A204.1 (cell line): ENCODE measurements at regions not wholly inside any gene's neighbourhood (a gene's known extent, or its start where the extent isn't known, plus 50 kb on each side); places are given as distances from the start of the nearest gene placed in this dataset.

Source experiments
- FAIRE-seq: peaks from 2 replicates; lab custom pipeline; 2012; peaks lifted over from hg19 to GRCh38; lab: Jason Lieb, UNC

- FAIRE-seq: no peak
Observed at GRCh38 chr16:9306753-9307152, 215.3 kb downstream of the HAPSTR1 start.

- no peak for FAIRE-seq
Observed at GRCh38 chr16:9307446-9307845, 216.0 kb downstream of the HAPSTR1 start.

DNA sequence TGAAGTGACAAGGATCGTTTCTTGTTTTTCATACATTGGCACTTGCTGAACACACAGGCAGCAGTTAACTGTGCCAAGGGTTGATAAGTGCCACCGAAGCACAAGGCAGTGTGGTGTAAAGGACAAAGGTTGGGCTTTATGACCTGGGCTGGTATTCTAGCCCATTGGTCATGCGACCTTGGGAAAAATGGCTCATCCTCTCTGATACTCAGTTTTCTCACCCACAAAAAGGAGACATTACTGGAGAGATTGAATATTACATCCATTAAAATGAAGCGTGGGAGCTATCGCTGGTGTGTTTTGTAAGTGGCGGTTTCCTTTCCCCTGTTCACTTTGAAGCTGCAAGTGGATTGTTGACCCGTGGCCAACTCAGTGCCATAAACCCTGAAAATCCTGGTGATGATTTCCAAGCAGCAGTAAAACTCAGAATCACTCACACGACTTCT lies 216.9 kb downstream of the HAPSTR1 start:
- no peak for FAIRE-seq

DNA sequence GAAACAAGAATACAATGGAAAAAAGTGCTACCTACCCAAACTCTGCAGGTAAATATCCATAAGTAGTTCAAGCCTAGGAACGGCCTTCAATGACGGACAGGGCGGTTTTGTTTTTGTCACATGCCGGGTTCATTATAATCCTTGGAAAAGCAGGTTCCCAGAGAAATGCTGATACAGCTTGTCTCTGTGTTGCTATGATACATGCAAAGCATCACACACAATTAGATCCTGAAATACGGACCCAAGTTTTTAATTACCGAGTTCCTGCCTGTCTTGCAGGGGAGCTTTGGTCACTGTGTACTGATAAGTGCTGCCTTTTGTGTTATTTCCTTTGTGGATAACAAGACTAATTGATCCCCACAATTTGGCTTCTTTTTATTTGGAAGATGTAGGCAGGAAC lies 217.4 kb downstream of the HAPSTR1 start:
- no peak for FAIRE-seq

DNA sequence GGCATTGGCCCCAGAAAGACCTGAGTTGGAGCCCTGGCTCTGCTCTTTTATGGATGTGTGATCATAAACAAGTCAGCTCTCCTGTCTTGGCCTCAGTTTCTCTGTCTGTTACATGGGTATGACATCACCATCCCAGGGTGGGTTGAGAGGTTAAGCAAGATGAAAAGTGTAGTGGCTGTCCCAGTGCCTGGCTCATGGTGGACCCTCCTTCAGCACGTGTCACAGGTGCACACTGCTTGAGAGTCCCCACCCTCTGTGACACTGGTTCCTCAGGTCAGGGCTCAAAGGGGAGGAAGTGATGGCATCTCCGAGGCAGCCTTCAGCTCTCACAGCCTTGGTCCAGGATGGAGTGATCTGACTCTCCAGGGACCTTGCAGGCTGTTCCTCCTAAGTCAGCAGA lies 218.4 kb downstream of the HAPSTR1 start:
- no peak for FAIRE-seq

- no peak for FAIRE-seq
Observed at GRCh38 chr16:9311303-9311954, 220.0 kb downstream of the HAPSTR1 start.

- no peak for FAIRE-seq
Observed at GRCh38 chr16:9316008-9316407, 224.6 kb downstream of the HAPSTR1 start.

DNA sequence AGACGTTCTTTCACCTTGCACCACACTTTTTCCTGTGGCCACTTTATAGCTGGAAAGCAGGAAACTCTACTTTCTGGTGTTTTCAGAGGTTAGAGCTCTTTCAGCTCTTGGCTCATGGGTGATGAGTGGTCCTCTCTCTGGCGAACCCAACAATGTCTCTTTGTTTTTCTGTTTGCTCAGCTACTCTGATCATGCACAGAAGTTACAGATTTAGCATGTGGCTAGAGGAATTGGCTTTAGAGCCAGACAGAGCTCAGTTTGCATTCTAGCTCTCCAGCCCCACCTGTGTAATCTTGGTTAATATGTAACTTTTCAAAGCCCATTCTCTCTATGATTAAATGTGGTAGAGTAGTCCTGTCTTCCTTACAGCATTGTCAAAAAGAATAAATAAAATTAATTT lies 225.2 kb downstream of the HAPSTR1 start:
- FAIRE-seq: no peak

GRCh38 chr16:9318764-9319163 lies 227.3 kb downstream of the HAPSTR1 start:
- no peak for FAIRE-seq

GRCh38 chr16:9322769-9323168 lies 231.3 kb downstream of the HAPSTR1 start:
- FAIRE-seq: no peak

DNA sequence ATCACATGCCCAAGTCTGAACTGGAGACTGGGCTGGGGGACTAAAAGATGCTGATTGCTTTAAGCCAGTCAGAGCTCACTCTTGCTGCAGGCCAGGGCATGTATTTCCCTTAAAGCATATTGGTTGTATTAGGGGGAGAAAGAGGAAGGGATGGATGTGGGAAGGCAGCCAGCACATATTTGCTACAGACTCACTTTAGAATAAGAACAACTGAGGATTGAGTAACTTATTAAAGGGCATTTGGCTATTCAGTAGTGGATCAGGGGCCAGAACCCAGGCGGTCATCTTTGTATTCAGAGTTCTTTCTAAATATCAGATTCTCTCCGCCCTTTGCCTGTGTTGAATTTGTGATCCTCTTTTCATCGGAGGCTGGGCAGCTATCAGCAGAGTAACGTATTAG lies 231.7 kb downstream of the HAPSTR1 start:
- FAIRE-seq: no peak

DNA sequence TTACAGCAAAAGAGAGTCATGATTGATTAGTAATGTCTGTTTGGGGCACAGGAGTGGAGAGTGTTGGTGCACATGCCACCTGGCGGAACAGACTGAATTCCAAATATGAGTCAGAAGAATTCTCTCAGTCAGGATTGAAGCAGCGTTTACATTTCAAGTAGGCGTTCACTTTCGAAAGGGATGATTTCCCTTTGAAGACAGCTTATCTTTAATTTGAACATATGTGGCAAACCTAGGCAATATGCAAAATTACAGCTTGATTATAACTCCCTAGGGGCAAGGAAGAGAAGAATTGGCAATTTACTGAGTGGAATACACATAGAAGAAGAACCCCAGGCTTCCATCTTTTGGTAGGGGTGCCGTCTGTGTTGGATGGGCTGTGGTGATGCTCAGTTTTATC lies 235.8 kb downstream of the HAPSTR1 start:
- FAIRE-seq: no peak

DNA sequence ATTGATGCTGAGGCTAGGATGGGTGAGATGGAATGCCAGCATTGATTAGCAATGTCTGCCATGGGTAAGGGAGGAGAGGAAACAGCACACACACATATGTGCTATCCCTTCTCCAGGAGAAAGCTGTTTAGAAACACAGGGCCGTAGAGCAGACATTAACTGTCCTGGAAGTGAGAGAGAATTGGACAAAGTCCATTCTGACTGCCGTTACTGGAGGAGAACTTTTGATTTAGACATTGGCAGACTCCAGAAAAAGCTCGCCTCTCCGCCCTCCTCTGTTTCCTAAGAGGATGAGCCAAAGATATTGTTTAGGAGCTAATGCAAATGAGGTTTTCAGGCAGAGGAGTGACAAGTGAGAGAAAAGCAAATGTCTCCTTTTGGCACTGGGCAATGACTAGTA lies 237.0 kb downstream of the HAPSTR1 start:
- FAIRE-seq: no peak

- FAIRE-seq: no peak
Observed at GRCh38 chr16:9330095-9330494, 238.7 kb downstream of the HAPSTR1 start.

- no peak for FAIRE-seq
Observed at GRCh38 chr16:9331503-9331902, 240.1 kb downstream of the HAPSTR1 start.

DNA sequence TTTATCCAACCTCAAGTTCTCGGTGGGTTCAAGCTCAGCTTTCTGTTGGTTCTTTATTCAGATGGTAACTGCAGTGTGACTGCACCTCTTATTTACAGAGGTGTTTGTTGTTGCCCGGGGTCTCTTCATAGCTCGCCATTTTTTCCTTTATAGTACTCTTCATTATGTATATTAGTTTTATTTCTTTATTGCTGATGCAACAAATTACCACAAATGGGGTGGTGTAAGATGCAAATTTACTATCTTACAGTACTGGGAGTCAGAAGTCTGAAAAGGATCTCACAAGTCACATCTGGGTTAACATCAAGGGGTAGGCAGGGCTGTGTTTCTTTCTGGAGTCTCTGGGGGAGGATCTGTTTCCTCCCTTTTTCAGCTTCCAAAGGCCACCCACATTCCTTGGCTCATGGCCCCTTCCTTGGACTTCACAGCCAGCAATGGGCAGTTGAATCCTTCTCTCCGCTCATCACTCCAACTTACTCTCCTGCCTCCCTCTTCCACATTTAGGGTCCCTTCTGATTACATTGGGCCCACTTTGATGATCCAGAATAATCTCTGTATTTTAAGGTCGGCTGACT lies 241.2 kb downstream of the HAPSTR1 start:
- no peak for FAIRE-seq

- no peak for FAIRE-seq
Observed at GRCh38 chr16:9333469-9333868, 242.0 kb downstream of the HAPSTR1 start.

GRCh38 chr16:9334103-9334502 lies 242.7 kb downstream of the HAPSTR1 start:
- FAIRE-seq: no peak

DNA sequence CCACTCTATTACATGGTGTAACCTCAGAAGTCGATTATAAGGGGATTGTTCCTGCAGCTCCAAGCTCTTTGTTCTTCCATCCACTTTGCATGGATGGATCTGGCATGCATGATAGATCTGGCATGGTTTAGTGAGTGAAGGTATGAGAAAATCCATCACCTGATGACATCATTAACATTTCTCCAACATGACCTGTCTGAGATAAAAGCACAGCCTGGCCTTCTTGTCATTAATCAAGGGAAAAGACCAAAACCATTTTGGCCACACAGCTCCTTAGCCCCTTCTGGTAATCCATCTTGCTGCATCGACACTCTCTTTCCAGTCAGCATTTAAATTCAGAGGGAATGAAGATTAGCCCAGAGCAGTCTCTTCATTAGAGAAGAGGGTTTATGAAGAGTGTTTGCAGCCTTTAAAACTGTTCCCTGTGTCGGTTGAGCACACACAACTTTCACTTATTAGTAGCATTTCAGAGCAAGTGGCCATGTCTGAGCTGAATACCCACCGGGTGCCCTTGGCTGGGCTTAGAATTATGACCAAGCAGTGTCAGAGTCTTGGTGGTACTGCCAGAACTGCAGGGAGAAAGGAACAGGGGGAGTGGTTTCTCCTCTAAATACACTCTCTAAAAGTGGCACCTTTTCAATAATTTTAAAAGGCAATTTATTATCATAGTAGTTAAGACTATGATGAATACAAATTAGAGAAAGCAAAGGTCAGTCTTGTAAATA lies 246.0 kb downstream of the HAPSTR1 start:
- no peak for FAIRE-seq

GRCh38 chr16:9338068-9338467 lies 246.6 kb downstream of the HAPSTR1 start:
- FAIRE-seq: no peak

- no peak for FAIRE-seq
Observed at GRCh38 chr16:9338510-9338909, 247.1 kb downstream of the HAPSTR1 start.

DNA sequence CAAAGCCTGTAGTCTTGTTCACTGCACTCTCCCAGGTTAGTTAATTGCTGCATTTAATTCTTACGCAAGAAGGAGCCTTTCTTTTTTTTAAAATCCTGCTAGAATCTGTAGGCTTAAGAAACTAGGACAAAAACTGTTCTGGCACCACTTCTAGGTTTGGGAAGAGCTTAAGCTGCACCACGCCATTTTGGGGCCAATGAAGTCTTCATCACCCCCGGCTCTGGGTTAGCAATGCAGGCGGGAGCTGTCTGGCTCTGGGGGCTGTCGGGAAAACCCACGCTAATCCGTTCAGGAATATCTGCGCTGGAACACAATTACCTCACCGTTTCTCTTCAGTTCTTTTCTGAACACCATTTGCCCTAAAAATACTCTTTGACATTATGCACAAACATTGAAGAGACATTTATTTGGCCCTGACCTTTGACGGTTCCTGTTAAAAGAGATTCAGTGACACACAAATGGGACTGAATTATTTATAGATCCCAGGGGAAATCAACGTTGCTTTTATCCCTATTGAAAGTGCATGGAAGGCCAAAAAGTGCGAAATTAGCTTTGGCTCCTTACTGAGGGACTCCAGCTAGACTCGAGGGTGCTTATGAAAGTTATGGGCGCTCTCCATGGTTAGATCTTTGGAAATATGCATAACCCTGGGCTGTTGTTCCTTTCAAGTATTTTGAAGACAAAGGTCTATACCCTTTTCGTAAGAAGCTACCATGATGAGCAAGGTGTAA lies 249.2 kb downstream of the HAPSTR1 start:
- no peak for FAIRE-seq

GRCh38 chr16:9343276-9343675 lies 251.8 kb downstream of the HAPSTR1 start:
- FAIRE-seq: no peak
